Fibroblast of villous mesenchyme (primary cell): ENCODE measurements at regions not wholly inside any gene's neighbourhood (a gene's known extent, or its start where the extent isn't known, plus 50 kb on each side); places are given as distances from the start of the nearest gene placed in this dataset.

Experiments
- DNase-seq: peaks from one replicate; pipeline ENCODE4 v3.0.0-alpha.2; 2010; ENCODE audit warnings: low read depth
- H3K4me3 ChIP-seq: 2 replicates; pipeline ENCODE4 v1.5.1; 2011; ENCODE audit warnings: low read depth, mild to moderate bottlenecking, low read length
- CTCF ChIP-seq: IDR thresholded peaks from 2 replicates; pipeline ENCODE4 v1.5.1; 2012; ENCODE audit warnings: low read depth, mild to moderate bottlenecking, low read length; ENCODE audit not compliant: insufficient read depth

GRCh38 chr14:37650356-37651037 lies 55.1 kb downstream of the TTC6 start:
- H3K4me3 ChIP-seq, result no peak overlapping the region
- DNase-seq, result peak; percentile 11
- no peak for TF ChIP-seq CTCF

- DNase-seq, result no peak
- no peak for TF ChIP-seq CTCF
- no peak overlapping the region for H3K4me3 ChIP-seq
These were observed 56.6 kb downstream of the TTC6 start for GRCh38 chr14:37652042-37652441.

- DNase-seq, result no peak
- no peak for TF ChIP-seq CTCF
These were observed 60.0 kb downstream of the TTC6 start for GRCh38 chr14:37655418-37655817.

GRCh38 chr14:37658156-37658555 lies 62.7 kb downstream of the TTC6 start:
- DNase-seq, result no peak
- no peak for TF ChIP-seq CTCF

More at GRCh38 chr14:37655418-37655817, 60.0 kb downstream of the TTC6 start:
- no peak overlapping the region for H3K4me3 ChIP-seq

GRCh38 chr14:37663498-37663897 lies 68.1 kb downstream of the TTC6 start:
- no peak overlapping the region for H3K4me3 ChIP-seq
- no peak for TF ChIP-seq CTCF
- no peak for DNase-seq

More at GRCh38 chr14:37658156-37658555, 62.7 kb downstream of the TTC6 start:
- no peak overlapping the region for H3K4me3 ChIP-seq

- no peak for DNase-seq
- H3K4me3 ChIP-seq, result no peak overlapping the region
- TF ChIP-seq CTCF, result no peak
These were observed 70.0 kb downstream of the TTC6 start for GRCh38 chr14:37665479-37665878.

GRCh38 chr14:37665951-37666350 lies 70.5 kb downstream of the TTC6 start:
- H3K4me3 ChIP-seq, result no peak overlapping the region
- TF ChIP-seq CTCF, result no peak
- DNase-seq, result no peak
